ENCODE measurements at regions not wholly inside any gene's neighbourhood (a gene's known extent, or its start where the extent isn't known, plus 50 kb on each side); places are given as distances from the start of the nearest gene placed in this dataset.

DNA sequence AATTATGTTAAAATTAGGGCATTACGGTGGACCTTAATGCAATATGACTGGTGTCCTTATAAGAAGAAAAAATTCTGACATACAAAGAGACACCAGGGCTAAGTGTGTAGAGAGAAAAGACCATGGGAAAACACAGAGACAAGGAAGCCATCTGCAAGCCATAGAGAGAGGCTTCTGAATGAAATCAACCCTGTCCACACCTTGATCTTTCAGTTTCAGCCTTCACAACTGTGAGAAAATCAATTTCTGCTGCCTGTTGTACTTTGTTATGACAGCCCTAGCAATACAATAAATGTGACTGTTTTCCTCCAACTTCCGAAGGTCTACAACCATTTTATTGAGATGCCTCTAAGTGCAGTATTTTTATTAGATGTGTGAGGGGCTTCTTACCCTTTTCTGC, 1407.2 kb downstream of the MRPL39 start:
- Histone ChIP-seq H3K4me3 (no peak overlapping the region), H3F3A (replicated peaks; ENCODE audit: low read depth) (no peaks in the 10 kb centered on the region), H3K4me2 (no peak overlapping the region), H3K36me3 (ENCODE audit: insufficient read depth) (no peaks in the 10 kb centered on the region), H3K27me3 (ENCODE audit: insufficient read depth) (no peaks in the 10 kb centered on the region), H2AFZ (no peak overlapping the region), H4K20me1 (replicated peaks; ENCODE audit: insufficient read depth) (no peaks in the 10 kb centered on the region), H3K4me1 (ENCODE audit: insufficient read depth) (no peaks in the 10 kb centered on the region), H3K79me2 (replicated peaks; ENCODE audit: insufficient read depth) (no peaks in the 10 kb centered on the region), H3K27ac (ENCODE audit: low read depth) (no peak overlapping the region), H3K9me2 (ENCODE audit: insufficient read depth) (no peaks in the 10 kb centered on the region)
- H3K27me3 Mint-ChIP-seq (ENCODE audit: insufficient read depth, low read depth, poor library complexity), result peaks cover 2% of the 10 kb centered on the region
- H3K4me1 Mint-ChIP-seq, result no peaks in the 10 kb centered on the region
- H3K9me3 Mint-ChIP-seq, result peaks cover 65% of the 10 kb centered on the region
- ATAC-seq (no peak), DNase-seq (ENCODE audit: low spot score) (no peak)
- no peak overlapping the region for H3K4me3 Mint-ChIP-seq
- no peak overlapping the region for H3K27ac Mint-ChIP-seq
- TF ChIP-seq EZH2phosphoT487 (IDR thresholded peaks at IDR 0.05; ENCODE audit: unreplicated experiment) (no peak), ZNF114 (CRISPR knock-in tag; IDR thresholded peaks at IDR 0.05) (no peak), CREB1 (CRISPR knock-in tag; IDR thresholded peaks at IDR 0.05; ENCODE audit: low read depth) (no peak), NANOG (IDR thresholded peaks at IDR 0.05; ENCODE audit: borderline replicate concordance) (no peak), EZH2 (IDR thresholded peaks at IDR 0.05; ENCODE audit: low read depth, unreplicated experiment) (no peak), ZNF331 (CRISPR knock-in tag; IDR thresholded peaks at IDR 0.05; ENCODE audit: low read depth) (no peak), STAT1 (IDR thresholded peaks at IDR 0.05; ENCODE audit: unreplicated experiment) (no peak), JUNB (IDR thresholded peaks at IDR 0.05; ENCODE audit: unreplicated experiment) (no peak), POLR2AphosphoS5 (IDR thresholded peaks at IDR 0.05; ENCODE audit: low read depth) (no peak)
- TF ChIP-seq, protein P1, sequence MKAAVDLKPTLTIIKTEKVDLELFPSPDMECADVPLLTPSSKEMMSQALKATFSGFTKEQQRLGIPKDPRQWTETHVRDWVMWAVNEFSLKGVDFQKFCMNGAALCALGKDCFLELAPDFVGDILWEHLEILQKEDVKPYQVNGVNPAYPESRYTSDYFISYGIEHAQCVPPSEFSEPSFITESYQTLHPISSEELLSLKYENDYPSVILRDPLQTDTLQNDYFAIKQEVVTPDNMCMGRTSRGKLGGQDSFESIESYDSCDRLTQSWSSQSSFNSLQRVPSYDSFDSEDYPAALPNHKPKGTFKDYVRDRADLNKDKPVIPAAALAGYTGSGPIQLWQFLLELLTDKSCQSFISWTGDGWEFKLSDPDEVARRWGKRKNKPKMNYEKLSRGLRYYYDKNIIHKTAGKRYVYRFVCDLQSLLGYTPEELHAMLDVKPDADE (IDR thresholded peaks at IDR 0.05), result no peak
- TF ChIP-seq, protein P2, sequence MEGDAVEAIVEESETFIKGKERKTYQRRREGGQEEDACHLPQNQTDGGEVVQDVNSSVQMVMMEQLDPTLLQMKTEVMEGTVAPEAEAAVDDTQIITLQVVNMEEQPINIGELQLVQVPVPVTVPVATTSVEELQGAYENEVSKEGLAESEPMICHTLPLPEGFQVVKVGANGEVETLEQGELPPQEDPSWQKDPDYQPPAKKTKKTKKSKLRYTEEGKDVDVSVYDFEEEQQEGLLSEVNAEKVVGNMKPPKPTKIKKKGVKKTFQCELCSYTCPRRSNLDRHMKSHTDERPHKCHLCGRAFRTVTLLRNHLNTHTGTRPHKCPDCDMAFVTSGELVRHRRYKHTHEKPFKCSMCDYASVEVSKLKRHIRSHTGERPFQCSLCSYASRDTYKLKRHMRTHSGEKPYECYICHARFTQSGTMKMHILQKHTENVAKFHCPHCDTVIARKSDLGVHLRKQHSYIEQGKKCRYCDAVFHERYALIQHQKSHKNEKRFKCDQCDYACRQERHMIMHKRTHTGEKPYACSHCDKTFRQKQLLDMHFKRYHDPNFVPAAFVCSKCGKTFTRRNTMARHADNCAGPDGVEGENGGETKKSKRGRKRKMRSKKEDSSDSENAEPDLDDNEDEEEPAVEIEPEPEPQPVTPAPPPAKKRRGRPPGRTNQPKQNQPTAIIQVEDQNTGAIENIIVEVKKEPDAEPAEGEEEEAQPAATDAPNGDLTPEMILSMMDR (conservative IDR thresholded peaks at IDR 0.05; ENCODE audit: low read depth in 2 of 2), result no peak
- TF ChIP-seq, protein P3, sequence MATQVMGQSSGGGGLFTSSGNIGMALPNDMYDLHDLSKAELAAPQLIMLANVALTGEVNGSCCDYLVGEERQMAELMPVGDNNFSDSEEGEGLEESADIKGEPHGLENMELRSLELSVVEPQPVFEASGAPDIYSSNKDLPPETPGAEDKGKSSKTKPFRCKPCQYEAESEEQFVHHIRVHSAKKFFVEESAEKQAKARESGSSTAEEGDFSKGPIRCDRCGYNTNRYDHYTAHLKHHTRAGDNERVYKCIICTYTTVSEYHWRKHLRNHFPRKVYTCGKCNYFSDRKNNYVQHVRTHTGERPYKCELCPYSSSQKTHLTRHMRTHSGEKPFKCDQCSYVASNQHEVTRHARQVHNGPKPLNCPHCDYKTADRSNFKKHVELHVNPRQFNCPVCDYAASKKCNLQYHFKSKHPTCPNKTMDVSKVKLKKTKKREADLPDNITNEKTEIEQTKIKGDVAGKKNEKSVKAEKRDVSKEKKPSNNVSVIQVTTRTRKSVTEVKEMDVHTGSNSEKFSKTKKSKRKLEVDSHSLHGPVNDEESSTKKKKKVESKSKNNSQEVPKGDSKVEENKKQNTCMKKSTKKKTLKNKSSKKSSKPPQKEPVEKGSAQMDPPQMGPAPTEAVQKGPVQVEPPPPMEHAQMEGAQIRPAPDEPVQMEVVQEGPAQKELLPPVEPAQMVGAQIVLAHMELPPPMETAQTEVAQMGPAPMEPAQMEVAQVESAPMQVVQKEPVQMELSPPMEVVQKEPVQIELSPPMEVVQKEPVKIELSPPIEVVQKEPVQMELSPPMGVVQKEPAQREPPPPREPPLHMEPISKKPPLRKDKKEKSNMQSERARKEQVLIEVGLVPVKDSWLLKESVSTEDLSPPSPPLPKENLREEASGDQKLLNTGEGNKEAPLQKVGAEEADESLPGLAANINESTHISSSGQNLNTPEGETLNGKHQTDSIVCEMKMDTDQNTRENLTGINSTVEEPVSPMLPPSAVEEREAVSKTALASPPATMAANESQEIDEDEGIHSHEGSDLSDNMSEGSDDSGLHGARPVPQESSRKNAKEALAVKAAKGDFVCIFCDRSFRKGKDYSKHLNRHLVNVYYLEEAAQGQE (IDR thresholded peaks at IDR 0.05; ENCODE audit: unreplicated experiment), result no peak
- TF ChIP-seq, protein P4, sequence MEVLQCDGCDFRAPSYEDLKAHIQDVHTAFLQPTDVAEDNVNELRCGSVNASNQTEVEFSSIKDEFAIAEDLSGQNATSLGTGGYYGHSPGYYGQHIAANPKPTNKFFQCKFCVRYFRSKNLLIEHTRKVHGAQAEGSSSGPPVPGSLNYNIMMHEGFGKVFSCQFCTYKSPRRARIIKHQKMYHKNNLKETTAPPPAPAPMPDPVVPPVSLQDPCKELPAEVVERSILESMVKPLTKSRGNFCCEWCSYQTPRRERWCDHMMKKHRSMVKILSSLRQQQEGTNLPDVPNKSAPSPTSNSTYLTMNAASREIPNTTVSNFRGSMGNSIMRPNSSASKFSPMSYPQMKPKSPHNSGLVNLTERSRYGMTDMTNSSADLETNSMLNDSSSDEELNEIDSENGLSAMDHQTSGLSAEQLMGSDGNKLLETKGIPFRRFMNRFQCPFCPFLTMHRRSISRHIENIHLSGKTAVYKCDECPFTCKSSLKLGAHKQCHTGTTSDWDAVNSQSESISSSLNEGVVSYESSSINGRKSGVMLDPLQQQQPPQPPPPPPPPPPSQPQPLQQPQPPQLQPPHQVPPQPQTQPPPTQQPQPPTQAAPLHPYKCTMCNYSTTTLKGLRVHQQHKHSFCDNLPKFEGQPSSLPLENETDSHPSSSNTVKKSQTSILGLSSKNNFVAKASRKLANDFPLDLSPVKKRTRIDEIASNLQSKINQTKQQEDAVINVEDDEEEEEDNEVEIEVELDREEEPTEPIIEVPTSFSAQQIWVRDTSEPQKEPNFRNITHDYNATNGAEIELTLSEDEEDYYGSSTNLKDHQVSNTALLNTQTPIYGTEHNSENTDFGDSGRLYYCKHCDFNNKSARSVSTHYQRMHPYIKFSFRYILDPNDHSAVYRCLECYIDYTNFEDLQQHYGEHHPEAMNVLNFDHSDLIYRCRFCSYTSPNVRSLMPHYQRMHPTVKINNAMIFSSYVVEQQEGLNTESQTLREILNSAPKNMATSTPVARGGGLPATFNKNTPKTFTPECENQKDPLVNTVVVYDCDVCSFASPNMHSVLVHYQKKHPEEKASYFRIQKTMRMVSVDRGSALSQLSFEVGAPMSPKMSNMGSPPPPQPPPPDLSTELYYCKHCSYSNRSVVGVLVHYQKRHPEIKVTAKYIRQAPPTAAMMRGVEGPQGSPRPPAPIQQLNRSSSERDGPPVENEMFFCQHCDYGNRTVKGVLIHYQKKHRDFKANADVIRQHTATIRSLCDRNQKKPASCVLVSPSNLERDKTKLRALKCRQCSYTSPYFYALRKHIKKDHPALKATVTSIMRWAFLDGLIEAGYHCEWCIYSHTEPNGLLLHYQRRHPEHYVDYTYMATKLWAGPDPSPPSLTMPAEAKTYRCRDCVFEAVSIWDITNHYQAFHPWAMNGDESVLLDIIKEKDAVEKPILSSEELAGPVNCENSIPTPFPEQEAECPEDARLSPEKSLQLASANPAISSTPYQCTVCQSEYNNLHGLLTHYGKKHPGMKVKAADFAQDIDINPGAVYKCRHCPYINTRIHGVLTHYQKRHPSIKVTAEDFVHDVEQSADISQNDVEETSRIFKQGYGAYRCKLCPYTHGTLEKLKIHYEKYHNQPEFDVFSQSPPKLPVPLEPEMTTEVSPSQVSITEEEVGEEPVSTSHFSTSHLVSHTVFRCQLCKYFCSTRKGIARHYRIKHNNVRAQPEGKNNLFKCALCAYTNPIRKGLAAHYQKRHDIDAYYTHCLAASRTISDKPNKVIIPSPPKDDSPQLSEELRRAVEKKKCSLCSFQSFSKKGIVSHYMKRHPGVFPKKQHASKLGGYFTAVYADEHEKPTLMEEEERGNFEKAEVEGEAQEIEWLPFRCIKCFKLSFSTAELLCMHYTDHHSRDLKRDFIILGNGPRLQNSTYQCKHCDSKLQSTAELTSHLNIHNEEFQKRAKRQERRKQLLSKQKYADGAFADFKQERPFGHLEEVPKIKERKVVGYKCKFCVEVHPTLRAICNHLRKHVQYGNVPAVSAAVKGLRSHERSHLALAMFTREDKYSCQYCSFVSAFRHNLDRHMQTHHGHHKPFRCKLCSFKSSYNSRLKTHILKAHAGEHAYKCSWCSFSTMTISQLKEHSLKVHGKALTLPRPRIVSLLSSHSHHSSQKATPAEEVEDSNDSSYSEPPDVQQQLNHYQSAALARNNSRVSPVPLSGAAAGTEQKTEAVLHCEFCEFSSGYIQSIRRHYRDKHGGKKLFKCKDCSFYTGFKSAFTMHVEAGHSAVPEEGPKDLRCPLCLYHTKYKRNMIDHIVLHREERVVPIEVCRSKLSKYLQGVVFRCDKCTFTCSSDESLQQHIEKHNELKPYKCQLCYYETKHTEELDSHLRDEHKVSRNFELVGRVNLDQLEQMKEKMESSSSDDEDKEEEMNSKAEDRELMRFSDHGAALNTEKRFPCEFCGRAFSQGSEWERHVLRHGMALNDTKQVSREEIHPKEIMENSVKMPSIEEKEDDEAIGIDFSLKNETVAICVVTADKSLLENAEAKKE (CRISPR knock-in tag; IDR thresholded peaks at IDR 0.05), result no peak
- H3K36me3 Mint-ChIP-seq (ENCODE audit: low read depth), result peaks cover 3% of the 10 kb centered on the region; the same call in 2 of the 3 replicates

All from GM23338 (cell line).